WTC11 (cell line): ENCODE measurements at regions not wholly inside any gene's neighbourhood (a gene's known extent, or its start where the extent isn't known, plus 50 kb on each side); places are given as distances from the start of the nearest gene placed in this dataset.

ENCODE experiments used
- ATF3 ChIP-seq: sonication (generic); formaldehyde crosslinking; conservative IDR thresholded peaks from 2 replicates; pipeline ENCODE4 v1.8.1; 2022; ENCODE audit warnings: mild to moderate bottlenecking, missing genetic modification reagents
- CREB1 ChIP-seq: sonication (generic); formaldehyde crosslinking; IDR thresholded peaks from 2 replicates; pipeline ENCODE4 v1.8.0; 2023; ENCODE audit warnings: mild to moderate bottlenecking, missing genetic modification reagents
- CTCF ChIP-seq: fragments of 200-600 bp; IDR thresholded peaks from 2 replicates; pipeline ENCODE4 v1.8.0; 2022; ENCODE audit warnings: antibody characterized with exemption
- ESRRA ChIP-seq: sonication (generic); formaldehyde crosslinking; IDR thresholded peaks from 2 replicates; pipeline ENCODE4 v1.8.1; 2022; ENCODE audit warnings: mild to moderate bottlenecking, missing genetic modification reagents, borderline replicate concordance
- ETV6 ChIP-seq: sonication (generic); formaldehyde crosslinking; IDR thresholded peaks from 2 replicates; pipeline ENCODE4 v1.8.1; 2022; ENCODE audit warnings: mild to moderate bottlenecking, missing genetic modification reagents
- FOXP1 ChIP-seq: sonication (generic); formaldehyde crosslinking; IDR thresholded peaks from 2 replicates; pipeline ENCODE4 v1.8.0; 2022; ENCODE audit warnings: missing genetic modification reagents, mild to moderate bottlenecking, moderate library complexity, borderline replicate concordance
- GABPB1 ChIP-seq: sonication (generic); formaldehyde crosslinking; IDR thresholded peaks from 2 replicates; pipeline ENCODE4 v1.8.1; 2023; ENCODE audit warnings: mild to moderate bottlenecking, missing genetic modification reagents
- IRF2 ChIP-seq: sonication (generic); formaldehyde crosslinking; IDR thresholded peaks from 2 replicates; pipeline ENCODE4 v1.8.0; 2022; ENCODE audit warnings: low read depth, missing genetic modification reagents, borderline replicate concordance
- MAX ChIP-seq: sonication (generic); formaldehyde crosslinking; IDR thresholded peaks from 2 replicates; pipeline ENCODE4 v1.8.0; 2022; ENCODE audit warnings: mild to moderate bottlenecking, missing genetic modification reagents
- NR2C2 ChIP-seq: sonication (generic); formaldehyde crosslinking; IDR thresholded peaks from 2 replicates; pipeline ENCODE4 v1.8.0; 2022; ENCODE audit warnings: mild to moderate bottlenecking, missing genetic modification reagents
- USF2 ChIP-seq: sonication (generic); formaldehyde crosslinking; IDR thresholded peaks from 2 replicates; pipeline ENCODE4 v1.8.1; 2023; ENCODE audit warnings: mild to moderate bottlenecking, missing genetic modification reagents, moderate library complexity
- ZBTB21 ChIP-seq: sonication (generic); formaldehyde crosslinking; IDR thresholded peaks from 2 replicates; pipeline ENCODE4 v1.8.1; 2023; ENCODE audit warnings: mild to moderate bottlenecking, missing genetic modification reagents, borderline replicate concordance
- ZNF121 ChIP-seq: sonication (generic); formaldehyde crosslinking; IDR thresholded peaks from 2 replicates; pipeline ENCODE4 v1.8.0; 2023; ENCODE audit warnings: missing genetic modification reagents
- ZNF512 ChIP-seq: sonication (generic); formaldehyde crosslinking; IDR thresholded peaks from 2 replicates; pipeline ENCODE4 v1.8.1; 2022; ENCODE audit warnings: missing genetic modification reagents, borderline replicate concordance

- TF ChIP-seq CTCF (no peak), ATF3 (CRISPR knock-in tag) (no peak), MAX (CRISPR knock-in tag) (no peak), CREB1 (CRISPR knock-in tag) (no peak), NR2C2 (CRISPR knock-in tag) (no peak), IRF2 (CRISPR knock-in tag) (no peak), ZNF512 (no peak), ZNF121 (CRISPR knock-in tag) (no peak), GABPB1 (CRISPR knock-in tag) (no peak), ESRRA (CRISPR knock-in tag) (no peak), FOXP1 (no peak), USF2 (CRISPR knock-in tag) (no peak), ZBTB21 (no peak), ETV6 (CRISPR knock-in tag) (no peak)
Measured at GRCh38 chr2:145235312-145235711, 715.4 kb upstream of the ZEB2 start.
